Loucy (cell line): ENCODE measurements at regions not wholly inside any gene's neighbourhood (a gene's known extent, or its start where the extent isn't known, plus 50 kb on each side); places are given as distances from the start of the nearest gene placed in this dataset.

Experiments
- H2AFZ ChIP-seq: fragments of 200-600 bp; sonication (generic); 2 replicates; pipeline ENCODE4 v1.6.0; 2016; ENCODE audit warnings: antibody characterized with exemption, mild to moderate bottlenecking, low read length, moderate library complexity
- H3F3A ChIP-seq: fragments of 200-600 bp; 2 replicates; pipeline ENCODE4 v1.6.0; 2016; ENCODE audit warnings: antibody characterized with exemption, low read depth, mild to moderate bottlenecking
- H3K27me3 ChIP-seq: fragments of 200-600 bp; sonication (generic); 2 replicates; pipeline ENCODE4 v1.6.1; 2014; ENCODE audit warnings: low read length, mild to moderate bottlenecking; ENCODE audit not compliant: insufficient read depth, poor library complexity, severe bottlenecking
- H3K36me3 ChIP-seq: fragments of 200-600 bp; sonication (generic); 2 replicates; pipeline ENCODE4 v1.6.1; 2016; ENCODE audit warnings: low read length; ENCODE audit not compliant: insufficient read depth
- H3K4me1 ChIP-seq: fragments of 200-600 bp; sonication (generic); 2 replicates; pipeline ENCODE4 v1.5.1; 2014; ENCODE audit warnings: low read length, mild to moderate bottlenecking; ENCODE audit not compliant: insufficient read depth, poor library complexity, severe bottlenecking
- H3K4me2 ChIP-seq: fragments of 200-600 bp; sonication (generic); 2 replicates; pipeline ENCODE4 v1.6.0; 2014; ENCODE audit warnings: antibody characterized with exemption, low read length, low read depth, mild to moderate bottlenecking; ENCODE audit not compliant: poor library complexity, severe bottlenecking
- H3K4me3 ChIP-seq: fragments of 200-600 bp; sonication (generic); 2 replicates; pipeline ENCODE4 v1.5.1; 2014; ENCODE audit warnings: low read length, mild to moderate bottlenecking, mixed read lengths; ENCODE audit not compliant: poor library complexity, severe bottlenecking
- H3K79me2 ChIP-seq: fragments of 200-600 bp; sonication (generic); 2 replicates; pipeline ENCODE4 v1.6.1; 2014; ENCODE audit warnings: low read length; ENCODE audit not compliant: insufficient read depth
- H3K9ac ChIP-seq: fragments of 200-600 bp; sonication (generic); 2 replicates; pipeline ENCODE4 v1.6.0; 2014; ENCODE audit warnings: mild to moderate bottlenecking, low read depth, low read length, moderate library complexity; ENCODE audit not compliant: poor library complexity, severe bottlenecking
- H3K9me2 ChIP-seq: fragments of 200-600 bp; sonication (generic); replicated peaks from 2 replicates; pipeline ENCODE4 v1.6.1; 2016; ENCODE audit warnings: low read depth, low read length, mixed read lengths
- H3K9me3 ChIP-seq: fragments of 200-600 bp; sonication (generic); 2 replicates; pipeline ENCODE4 v1.6.1; 2014; ENCODE audit warnings: mild to moderate bottlenecking, antibody characterized with exemption, low read length, low read depth; ENCODE audit not compliant: insufficient read depth
- H4K20me1 ChIP-seq: fragments of 200-600 bp; sonication (generic); 2 replicates; pipeline ENCODE4 v1.6.0; 2014; ENCODE audit warnings: antibody characterized with exemption, low read length, mild to moderate bottlenecking; ENCODE audit not compliant: insufficient read depth, poor library complexity, severe bottlenecking
- CTCF ChIP-seq: fragments of 200-600 bp; sonication (generic); conservative IDR thresholded peaks from 2 replicates; pipeline ENCODE4 v1.5.1; 2014; ENCODE audit warnings: mild to moderate bottlenecking, antibody characterized with exemption, low read length
- EZH2phosphoT487 ChIP-seq: fragments of 200-600 bp; IDR thresholded peaks from 2 replicates; pipeline ENCODE4 v1.6.1; 2018; ENCODE audit warnings: antibody characterized with exemption, mild to moderate bottlenecking, moderate library complexity, borderline replicate concordance

- no peaks in the 10 kb centered on the region for H3K79me2 ChIP-seq
- no peak for TF ChIP-seq EZH2phosphoT487
- no peak for TF ChIP-seq CTCF
- H3K36me3 ChIP-seq: no peaks in the 10 kb centered on the region
- no peaks in the 10 kb centered on the region for H3F3A ChIP-seq
- no peaks in the 10 kb centered on the region for H4K20me1 ChIP-seq
- no peak overlapping the region for H2AFZ ChIP-seq
- H3K4me1 ChIP-seq: no peaks in the 10 kb centered on the region
- H3K27me3 ChIP-seq: no peaks in the 10 kb centered on the region
- H3K9ac ChIP-seq: no peak overlapping the region
- H3K9me3 ChIP-seq: no peaks in the 10 kb centered on the region; the same call in 1 of the 2 replicates
- H3K9me2 ChIP-seq: no peaks in the 10 kb centered on the region
- no peak overlapping the region for H3K4me3 ChIP-seq
- no peak overlapping the region for H3K4me2 ChIP-seq
Observed at GRCh38 chr2:3079959-3080948, 297.4 kb downstream of the EIPR1 start.

GRCh38 chr2:3079466-3079865 lies 298.2 kb downstream of the EIPR1 start:
- no peaks in the 10 kb centered on the region for H3K79me2 ChIP-seq
- H3K9me3 ChIP-seq: no peaks in the 10 kb centered on the region; the same call in 1 of the 2 replicates
- H3K36me3 ChIP-seq: no peaks in the 10 kb centered on the region
- no peak overlapping the region for H3K9ac ChIP-seq
- H4K20me1 ChIP-seq: no peaks in the 10 kb centered on the region
- no peaks in the 10 kb centered on the region for H3K9me2 ChIP-seq
- H2AFZ ChIP-seq: no peak overlapping the region
- H3K4me1 ChIP-seq: no peaks in the 10 kb centered on the region
- no peak for TF ChIP-seq EZH2phosphoT487
- TF ChIP-seq CTCF: no peak
- H3K4me2 ChIP-seq: no peak overlapping the region
- H3F3A ChIP-seq: no peaks in the 10 kb centered on the region
- no peaks in the 10 kb centered on the region for H3K27me3 ChIP-seq
- no peak overlapping the region for H3K4me3 ChIP-seq

GRCh38 chr2:3078684-3079083 lies 298.9 kb downstream of the EIPR1 start:
- TF ChIP-seq EZH2phosphoT487 (no peak), CTCF (no peak)

More at GRCh38 chr2:3078684-3079083, 298.9 kb downstream of the EIPR1 start:
- H3K9me2 ChIP-seq: no peaks in the 10 kb centered on the region
- no peaks in the 10 kb centered on the region for H3K4me1 ChIP-seq
- H3K36me3 ChIP-seq: no peaks in the 10 kb centered on the region
- no peak overlapping the region for H3K4me3 ChIP-seq
- no peaks in the 10 kb centered on the region for H3K79me2 ChIP-seq
- H3K27me3 ChIP-seq: no peaks in the 10 kb centered on the region
- no peaks in the 10 kb centered on the region; the same call in 1 of the 2 replicates for H3K9me3 ChIP-seq
- no peaks in the 10 kb centered on the region for H4K20me1 ChIP-seq
- H3K9ac ChIP-seq: no peak overlapping the region
- no peak overlapping the region for H2AFZ ChIP-seq
- H3K4me2 ChIP-seq: no peak overlapping the region
- H3F3A ChIP-seq: no peaks in the 10 kb centered on the region
